Fibroblast of mammary gland (primary cell): ENCODE measurements at regions not wholly inside any gene's neighbourhood (a gene's known extent, or its start where the extent isn't known, plus 50 kb on each side); places are given as distances from the start of the nearest gene placed in this dataset.

Experiments used
- DNase-seq: peaks from one replicate; pipeline ENCODE4 v3.0.0-alpha.2; 2010; ENCODE audit warnings: low read depth
- H3K4me3 ChIP-seq: 2 replicates; pipeline ENCODE4 v1.5.1; 2011; ENCODE audit warnings: low read depth, mild to moderate bottlenecking, low read length, moderate library complexity; ENCODE audit not compliant: control insufficient read depth
- CTCF ChIP-seq: conservative IDR thresholded peaks from 2 replicates; pipeline ENCODE4 v1.5.1; 2011; ENCODE audit warnings: low read depth, low read length, inconsistent platforms; ENCODE audit not compliant: control insufficient read depth, insufficient read depth

DNA sequence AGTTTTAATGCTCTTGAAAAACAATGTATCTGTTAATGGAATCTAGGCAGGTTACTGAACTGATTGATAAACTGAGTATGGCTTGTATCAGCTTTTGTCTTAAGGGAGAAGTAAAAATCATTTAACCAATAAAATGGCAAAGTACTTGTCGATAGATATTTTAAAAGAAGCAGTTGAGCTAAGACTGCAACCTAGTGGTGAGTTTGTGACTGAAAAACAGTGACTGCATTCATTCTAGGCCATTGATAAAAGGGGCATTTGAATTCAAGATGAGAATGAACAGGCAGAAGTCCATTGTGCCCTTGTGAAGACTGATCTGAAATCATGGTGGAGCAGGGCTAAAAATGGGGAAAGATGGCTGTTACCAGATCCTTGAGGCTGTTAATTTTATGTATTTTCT lies 59.4 kb upstream of the MSTN start:
- DNase-seq = peak; percentile 44
- peak; percentile 56 for TF ChIP-seq CTCF
- no peak overlapping the region for H3K4me3 ChIP-seq

GRCh38 chr2:190121305-190121704 lies 58.8 kb upstream of the MSTN start:
- no peak for TF ChIP-seq CTCF
- no peak overlapping the region for H3K4me3 ChIP-seq
- no peak for DNase-seq

DNA sequence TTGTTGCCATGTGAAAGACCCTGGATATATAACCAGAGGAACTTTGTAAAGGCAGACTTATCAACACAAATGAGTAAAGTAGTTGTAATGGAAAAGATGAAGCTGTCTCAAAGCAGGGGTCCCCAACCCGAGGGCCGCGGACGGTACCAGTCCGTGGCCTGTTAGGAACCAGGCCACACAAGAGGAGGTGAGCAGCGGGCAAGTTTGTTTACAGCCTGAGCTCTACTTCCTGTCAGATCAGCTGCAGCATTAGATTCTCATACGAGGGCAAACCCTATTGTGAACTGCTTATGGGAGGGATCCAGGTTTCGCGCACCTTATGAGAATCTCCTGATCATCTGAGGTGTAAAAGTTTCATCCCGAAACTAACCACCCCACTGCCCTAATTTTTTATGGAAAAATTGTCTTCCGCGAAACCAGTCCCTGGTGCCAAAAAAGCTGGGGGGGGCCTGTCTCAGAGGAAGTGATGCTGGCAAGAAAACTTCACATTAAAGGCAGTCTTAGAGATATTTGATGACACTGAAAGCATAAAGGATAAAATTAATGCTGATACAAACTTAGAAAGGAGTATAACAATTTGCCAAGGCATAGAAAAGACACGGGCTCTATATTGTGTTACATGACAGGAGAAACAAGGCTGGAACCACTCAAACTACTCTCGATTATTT lies 57.5 kb upstream of the MSTN start:
- no peak for DNase-seq
- H3K4me3 ChIP-seq = no peak overlapping the region
- TF ChIP-seq CTCF = no peak

- no peak for TF ChIP-seq CTCF
- H3K4me3 ChIP-seq = peak overlapping the region; percentile 10
- DNase-seq = peak; percentile 21
Observed at GRCh38 chr2:190119257-190119656, 56.7 kb upstream of the MSTN start.

DNA sequence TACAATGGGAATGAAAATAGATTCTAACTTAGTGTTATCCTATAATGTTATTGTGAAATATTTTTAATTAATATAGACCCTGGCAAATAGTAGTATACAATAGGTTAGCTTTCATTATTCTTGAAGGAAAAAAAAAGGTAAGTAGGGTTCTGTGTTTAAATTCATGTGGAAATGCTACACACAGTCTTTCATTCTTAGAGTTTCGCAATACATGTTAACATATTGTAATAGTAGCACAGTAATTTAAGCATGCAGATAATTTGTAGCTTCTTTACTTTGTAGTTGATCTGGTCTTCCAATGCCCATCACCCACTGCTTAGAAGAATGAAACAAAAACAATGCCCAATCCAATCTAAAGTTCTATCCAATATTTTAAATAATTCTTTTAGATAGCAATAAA lies 54.8 kb upstream of the MSTN start:
- no peak for TF ChIP-seq CTCF
- H3K4me3 ChIP-seq = no peak overlapping the region
- DNase-seq = no peak

DNA sequence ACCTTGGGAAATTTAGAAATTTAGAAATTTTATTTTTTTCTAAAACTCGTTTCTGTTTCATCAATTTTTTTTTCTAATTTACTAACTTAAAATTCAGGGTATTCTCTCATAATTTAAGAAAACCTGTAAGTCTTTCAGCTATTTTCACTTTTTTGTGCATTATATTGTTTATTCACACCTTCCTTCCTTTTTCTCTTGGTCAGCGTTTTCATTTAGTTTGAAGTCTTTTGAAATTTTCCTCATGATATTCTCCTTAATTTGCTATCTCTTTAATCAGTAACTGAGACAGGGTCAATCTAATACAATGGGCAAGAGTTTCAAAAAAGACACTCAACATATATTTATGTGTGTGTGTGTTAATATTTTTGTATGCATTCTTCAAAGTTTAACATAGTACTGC lies 50.5 kb upstream of the MSTN start:
- no peak for DNase-seq
- no peak overlapping the region for H3K4me3 ChIP-seq
- no peak for TF ChIP-seq CTCF
